GM19468 (cell line): ENCODE measurements at regions not wholly inside any gene's neighbourhood (a gene's known extent, or its start where the extent isn't known, plus 50 kb on each side); places are given as distances from the start of the nearest gene placed in this dataset.
"Not testable (repeated sequence)": the region's sequence is repeated elsewhere in the genome, so short reads cannot be mapped to it uniquely, and the experiment has no call there.

Experiments
- ATAC-seq: cut with Tn5 transposase; IDR thresholded peaks from one replicate; pipeline ENCODE4 v1.9.1; 2021; ENCODE audit warnings: mild to moderate bottlenecking, moderate library complexity, moderate number of reproducible peaks; ENCODE audit not compliant: unreplicated experiment; ENCODE audit errors: extremely low read depth

- no peak for ATAC-seq
Measured at GRCh38 chr12:42902001-42902400, 312.5 kb upstream of the PRICKLE1 start.

DNA sequence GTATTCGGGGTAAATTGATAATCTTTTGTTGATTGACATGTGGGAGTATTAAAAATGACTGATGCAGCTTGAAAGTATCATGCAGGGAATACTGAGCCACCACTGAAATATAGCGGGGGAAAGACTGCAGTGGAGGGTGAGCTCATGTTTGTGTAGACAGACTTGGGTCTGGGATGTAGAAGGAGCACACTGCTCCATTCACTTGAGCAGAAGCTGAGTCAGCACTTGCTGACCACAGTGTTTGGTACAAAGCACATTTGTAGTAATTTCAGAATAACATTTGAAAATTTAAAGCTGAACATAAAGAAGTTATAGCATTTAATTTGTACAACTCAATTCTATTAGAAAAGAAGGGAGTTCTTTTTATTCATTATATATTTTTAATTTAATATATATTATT, 304.3 kb upstream of the PRICKLE1 start:
- ATAC-seq, result no peak

DNA sequence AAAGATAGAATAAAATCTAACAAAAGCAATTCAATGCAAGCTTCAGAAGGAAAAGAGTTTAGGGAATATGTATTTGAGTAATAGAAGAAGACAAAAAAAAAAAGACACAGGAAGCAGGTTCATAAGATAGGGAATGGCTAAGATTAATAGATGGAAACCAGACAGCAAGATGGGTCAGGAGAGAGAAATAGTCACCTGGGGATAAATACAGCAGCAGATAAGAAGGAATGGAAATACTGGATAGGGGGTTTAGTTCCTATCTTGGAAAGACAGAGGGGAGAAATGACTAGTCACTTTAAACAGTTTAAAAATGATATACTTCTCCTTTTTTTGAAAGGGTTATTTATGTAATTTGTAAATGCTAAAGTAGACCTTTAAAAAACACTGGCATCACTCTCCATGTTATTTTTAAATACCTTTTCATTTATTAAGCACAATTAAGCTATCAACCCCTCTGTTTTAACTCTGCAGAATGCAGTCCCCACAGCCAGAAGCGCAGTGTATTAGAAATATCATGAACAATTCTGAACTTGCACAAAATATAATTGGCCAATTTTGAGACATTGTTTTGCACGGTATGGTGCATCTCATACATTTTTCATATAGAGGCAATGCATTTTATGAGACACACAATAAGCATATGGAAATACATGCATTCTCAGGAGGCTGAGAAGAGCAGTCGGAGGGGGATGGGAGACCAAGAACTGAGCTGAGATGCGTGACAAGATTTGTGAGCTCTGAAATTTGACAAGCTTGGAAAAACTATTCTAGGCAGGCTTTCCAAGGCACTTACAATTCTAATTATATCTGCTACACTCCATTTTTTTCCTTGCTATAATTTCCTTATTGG, 303.4 kb upstream of the PRICKLE1 start:
- ATAC-seq, result no peak

DNA sequence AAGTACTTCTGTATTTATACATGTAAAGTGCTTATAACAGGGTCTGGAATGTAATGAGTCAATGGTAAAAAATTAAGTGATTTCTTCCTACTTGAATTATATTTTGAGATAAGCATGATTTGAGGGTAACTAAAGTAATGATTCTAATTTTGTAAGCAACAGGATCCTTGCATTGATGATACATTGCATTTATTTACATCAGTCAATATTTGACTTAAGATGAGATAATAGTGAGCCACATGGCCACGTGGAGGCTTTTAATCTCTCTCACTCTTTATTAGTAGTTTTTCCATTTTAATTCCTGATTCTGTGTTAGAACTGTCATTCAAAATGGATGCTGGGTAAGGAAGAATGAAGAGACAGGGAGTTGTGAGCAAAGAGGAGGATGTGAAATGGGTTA, 298.1 kb upstream of the PRICKLE1 start:
- no peak for ATAC-seq

DNA sequence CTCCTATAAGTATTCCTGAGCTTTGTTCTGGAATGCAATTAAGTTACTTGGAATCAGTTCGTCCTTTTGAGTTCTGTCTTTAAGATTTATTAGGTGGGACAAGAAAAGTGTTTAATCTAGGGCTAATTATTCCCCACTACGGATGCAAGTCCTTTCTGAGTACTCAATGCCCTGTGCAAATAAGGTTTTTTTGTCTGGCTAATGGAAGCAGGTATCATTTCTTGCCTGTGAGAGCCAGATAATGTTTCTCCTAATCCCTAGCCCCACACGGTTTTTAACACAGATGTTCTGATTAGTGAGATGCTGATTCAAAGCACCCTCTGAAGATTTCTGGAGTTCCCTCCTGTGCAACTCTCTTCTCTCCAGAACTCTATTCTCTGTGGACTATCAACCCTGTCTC, 296.6 kb upstream of the PRICKLE1 start:
- ATAC-seq, result no peak

DNA sequence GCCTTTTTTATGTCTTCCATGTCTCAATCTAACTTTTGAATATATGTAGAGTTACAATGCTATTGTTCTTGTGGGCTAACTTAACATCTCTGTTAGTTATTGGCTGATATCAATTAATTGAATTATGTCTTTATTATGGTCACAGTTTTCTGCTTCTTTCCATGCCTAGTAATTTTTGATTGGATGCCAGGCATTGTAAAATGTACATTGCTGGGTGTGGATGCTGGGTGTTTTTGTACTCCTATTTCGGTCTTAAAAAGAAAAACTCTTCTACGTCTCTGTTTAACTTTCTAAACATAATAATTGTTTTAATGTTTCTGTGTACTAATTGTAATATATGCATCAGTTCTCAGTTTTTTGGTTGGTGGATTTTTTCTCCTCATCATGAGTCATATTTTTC, 296.1 kb upstream of the PRICKLE1 start:
- ATAC-seq, result no peak

DNA sequence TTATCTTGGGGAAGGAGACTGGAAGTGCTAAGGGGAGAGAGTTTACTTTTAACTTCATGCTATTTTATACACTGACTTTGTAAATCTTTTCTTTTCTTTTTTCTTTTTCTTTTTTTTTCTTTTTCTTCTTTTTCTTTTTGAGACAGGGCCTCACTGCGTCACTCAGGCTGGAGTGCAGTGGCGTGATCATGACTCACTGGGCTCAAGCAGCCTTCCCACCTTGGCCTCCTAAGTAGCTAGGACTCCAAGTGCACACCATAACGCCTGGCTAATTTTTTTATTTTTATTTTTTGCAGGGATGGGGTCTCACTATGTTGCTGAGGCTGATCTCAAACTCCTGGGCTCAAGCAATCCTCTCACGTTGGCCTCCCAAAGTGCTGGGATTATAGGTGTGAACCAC, 294.6 kb upstream of the PRICKLE1 start:
- ATAC-seq, result no peak

DNA sequence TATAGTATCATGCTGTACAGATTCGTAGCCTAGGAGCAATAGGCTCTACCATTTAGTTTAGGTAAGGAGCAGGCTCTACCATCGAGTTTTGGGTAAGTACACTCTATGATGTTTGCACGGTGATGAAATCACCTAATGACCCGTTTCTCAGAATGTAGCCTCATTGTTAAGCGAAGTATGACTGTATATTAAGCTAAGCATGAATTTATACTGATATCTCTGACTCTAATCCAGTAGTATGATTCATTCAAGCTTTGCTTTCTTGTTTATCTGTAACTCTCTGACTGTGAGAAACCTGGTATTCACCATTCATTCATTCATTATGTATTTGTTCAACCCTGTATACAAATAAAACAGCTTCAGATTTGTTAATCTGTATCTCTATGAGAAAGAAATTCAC, 283.9 kb upstream of the PRICKLE1 start:
- no peak for ATAC-seq

DNA sequence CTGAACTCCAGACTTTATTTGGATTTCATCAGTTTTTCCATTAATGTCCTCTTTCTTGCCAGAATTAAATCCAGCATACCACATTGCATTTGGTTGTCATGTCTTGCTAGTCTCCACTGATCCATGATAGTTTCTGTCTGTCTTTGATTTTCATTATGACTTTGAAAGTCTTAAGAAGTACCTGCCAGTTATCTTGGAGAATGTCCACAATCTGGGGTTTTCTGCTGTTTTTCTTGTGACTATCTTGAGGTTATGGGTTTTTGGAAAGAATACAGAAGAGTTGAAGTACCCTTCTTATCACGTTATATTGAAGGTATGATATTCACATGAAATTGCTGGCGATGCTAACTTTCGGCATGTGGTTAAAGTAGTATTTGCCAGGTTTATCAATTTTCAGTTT, 282.3 kb upstream of the PRICKLE1 start:
- no peak for ATAC-seq

DNA sequence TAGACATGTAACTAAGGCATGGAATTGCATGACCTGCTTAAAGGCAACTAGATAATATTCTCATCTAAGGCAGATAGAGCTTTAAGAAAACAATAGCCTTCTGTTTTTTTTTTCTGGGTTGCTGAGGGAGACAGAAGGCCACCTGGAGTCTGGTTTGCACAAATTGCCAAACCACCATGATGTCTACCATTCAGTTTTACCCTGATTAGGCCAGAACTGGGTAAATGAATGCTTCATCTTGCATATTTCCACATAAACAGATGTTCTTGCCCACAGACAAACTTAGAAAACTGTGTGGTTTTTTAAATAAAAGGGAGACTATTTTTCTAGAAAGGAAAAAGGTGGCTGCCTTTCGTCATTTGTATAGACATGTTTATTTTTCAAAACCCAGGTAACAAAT, 278.7 kb upstream of the PRICKLE1 start:
- ATAC-seq, result no peak

- ATAC-seq, result no peak
Measured at GRCh38 chr12:42865282-42865681, 275.7 kb upstream of the PRICKLE1 start.

DNA sequence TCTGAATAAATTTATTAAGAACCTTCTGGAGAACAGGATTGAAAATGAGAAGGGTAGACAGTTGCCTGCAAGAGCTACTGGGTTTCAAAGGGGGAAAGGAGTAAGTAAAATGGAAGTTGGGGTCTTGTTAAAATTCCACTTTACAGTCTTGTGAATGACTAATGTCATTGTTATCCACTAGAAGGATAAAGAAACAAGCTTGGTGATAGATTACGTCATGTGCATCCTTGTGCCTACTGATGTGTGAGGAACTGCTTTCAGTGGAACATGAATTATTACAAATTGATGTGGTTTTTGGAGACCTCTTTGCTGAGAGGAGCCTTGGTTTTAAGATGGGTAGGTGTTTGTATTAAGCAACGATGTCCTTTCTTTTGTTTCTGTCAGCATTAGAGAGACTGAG, 272.5 kb upstream of the PRICKLE1 start:
- no peak for ATAC-seq

- ATAC-seq, result not testable (repeated sequence)
Measured at GRCh38 chr12:42860331-42860730, 270.8 kb upstream of the PRICKLE1 start.

DNA sequence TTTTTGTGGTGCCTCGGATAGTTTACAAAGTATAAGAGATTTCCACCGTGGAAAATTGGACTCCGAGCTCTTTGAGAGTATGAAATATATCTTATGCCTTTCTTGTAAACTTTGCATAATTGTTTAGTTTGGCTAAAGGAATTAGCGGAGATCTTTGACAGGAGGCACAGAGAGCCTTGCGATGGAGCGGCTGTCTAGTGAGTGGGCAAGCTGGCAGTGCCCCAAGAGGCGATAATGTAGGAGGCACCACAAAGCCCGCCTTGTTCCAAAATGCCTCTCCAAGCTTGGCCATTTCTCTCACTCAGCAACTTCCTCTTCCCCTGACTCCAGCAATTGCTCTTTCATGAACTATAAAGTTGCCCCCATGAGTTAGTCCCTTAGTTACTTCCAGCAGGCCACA, 270.1 kb upstream of the PRICKLE1 start:
- ATAC-seq, result no peak

DNA sequence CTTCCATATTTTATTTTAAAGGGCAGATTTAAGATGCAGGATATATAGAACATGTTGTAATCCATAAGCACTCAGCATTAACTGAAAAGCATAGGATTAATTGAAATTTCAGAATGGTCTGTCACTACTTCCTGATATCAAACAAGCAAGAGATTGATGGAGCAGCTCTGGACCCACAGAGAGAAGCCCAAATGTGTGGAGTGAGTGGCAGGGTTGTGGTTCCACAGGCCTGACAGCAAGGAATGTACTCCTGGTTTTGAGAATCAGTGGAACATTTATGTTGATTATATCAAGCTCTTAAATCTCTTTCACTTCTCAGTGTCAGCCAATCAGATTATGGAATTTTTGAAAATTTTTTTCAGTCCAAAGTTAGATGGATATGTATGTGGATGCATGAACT, 267.6 kb upstream of the PRICKLE1 start:
- ATAC-seq, result no peak

GRCh38 chr12:42855362-42855950, 265.9 kb upstream of the PRICKLE1 start:
- no peak for ATAC-seq

- no peak for ATAC-seq
Measured at GRCh38 chr12:42854826-42855225, 265.3 kb upstream of the PRICKLE1 start.

DNA sequence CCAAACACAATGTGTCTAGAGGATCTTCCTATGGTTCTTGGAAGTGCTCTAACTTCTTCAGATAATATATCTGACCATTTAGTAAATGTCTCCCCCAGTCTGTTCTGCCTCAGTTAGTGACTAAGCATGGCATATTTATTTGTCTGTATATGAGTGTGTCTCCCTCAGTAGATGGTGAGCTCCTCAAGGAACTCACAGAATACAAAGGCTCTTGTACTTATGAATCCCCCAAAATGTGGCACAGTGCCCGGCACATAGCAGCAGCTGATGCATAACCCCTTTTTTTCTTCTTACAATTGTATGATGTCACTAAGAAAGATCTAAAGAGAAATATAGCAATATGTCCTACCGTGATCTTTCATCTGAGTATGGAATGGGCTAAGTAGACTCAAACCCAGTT, 264.7 kb upstream of the PRICKLE1 start:
- no peak for ATAC-seq

DNA sequence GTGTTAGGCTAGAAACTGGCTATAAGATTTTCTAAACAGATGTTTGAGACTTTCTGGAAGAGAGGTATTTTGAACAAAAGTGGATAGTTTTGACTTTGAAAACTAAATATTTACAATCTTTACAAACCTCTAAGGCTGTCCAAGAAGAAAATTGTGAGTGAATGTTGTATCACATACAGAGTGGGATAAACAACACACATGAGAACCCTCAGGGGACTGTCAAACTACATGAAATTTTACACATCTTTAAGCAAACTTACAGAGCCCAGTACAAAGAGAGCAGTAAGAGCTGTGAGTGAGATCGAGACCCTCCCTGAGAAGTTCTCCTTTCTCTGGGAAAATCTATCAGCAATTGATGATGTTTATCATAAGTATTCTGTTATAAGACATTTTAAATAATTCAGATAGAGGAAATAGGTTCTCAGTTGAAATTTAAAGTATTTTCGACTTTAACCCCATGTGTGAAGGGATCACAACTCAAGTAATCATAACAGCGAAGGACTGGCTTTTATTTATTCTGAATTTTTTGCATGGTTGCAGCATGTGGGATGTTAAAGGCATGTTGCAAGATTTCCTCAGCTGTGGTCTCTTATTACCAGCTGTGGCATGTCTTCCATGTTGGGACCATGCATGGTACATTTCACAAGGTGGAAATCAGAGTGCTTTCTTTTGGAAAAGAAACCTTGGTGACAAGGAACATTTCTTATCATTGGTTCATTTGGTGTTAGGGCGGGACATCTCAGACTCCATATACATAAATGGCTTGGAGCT, 264.0 kb upstream of the PRICKLE1 start:
- ATAC-seq, result no peak

DNA sequence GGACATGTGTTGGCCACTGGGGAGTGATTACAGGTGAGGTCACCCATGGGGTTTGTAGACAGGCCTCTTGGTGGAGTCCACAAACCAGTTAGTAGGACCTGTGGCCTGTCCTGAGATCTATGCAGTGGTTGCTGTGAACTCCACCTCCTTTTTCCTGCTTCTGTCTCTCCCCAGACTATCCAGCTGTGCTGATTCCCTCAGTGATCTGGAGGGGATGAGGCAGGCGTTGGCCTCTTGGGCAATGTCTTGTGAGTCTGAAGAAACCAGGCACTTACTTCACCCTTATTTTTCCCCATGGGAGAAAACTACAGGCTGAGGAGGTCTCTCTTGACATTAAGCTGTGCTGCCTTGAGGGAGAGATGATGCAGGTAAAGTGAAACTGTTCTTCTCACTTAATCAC, 257.2 kb upstream of the PRICKLE1 start:
- no peak for ATAC-seq

DNA sequence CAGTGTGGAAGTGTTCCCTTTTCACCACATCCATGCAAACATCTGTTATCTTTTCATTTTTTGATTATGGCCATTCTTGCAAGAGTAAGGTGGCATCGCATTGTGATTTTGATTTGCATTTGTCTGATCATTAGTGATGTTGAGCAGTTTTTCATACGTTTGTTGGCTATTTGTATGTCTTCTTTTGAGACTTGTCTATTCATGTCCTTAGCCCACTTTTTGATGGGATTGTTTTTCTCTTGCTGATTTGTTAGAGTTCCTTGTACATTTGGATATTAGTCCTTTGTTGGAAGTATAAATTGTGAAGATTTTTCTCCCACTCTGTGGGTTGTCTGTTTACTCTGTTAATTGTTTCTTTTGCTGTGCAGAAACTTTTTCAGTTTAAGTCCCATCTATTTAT, 244.5 kb upstream of the PRICKLE1 start:
- no peak for ATAC-seq
